HG02798 (cell line): ENCODE measurements at regions not wholly inside any gene's neighbourhood (a gene's known extent, or its start where the extent isn't known, plus 50 kb on each side); places are given as distances from the start of the nearest gene placed in this dataset.

ENCODE experiments used
- ATAC-seq: cut with Tn5 transposase; IDR thresholded peaks from one replicate; pipeline ENCODE4 v1.9.1; 2021; ENCODE audit warnings: mild to moderate bottlenecking; ENCODE audit not compliant: unreplicated experiment, poor library complexity

- no peak for ATAC-seq
Measured at GRCh38 chr7:91512958-91513357, 248.7 kb downstream of the FZD1 start.

- no peak for ATAC-seq
Measured at GRCh38 chr7:91514591-91514990, 250.4 kb downstream of the FZD1 start.

GRCh38 chr7:91515961-91516360, 251.7 kb downstream of the FZD1 start:
- ATAC-seq: no peak

DNA sequence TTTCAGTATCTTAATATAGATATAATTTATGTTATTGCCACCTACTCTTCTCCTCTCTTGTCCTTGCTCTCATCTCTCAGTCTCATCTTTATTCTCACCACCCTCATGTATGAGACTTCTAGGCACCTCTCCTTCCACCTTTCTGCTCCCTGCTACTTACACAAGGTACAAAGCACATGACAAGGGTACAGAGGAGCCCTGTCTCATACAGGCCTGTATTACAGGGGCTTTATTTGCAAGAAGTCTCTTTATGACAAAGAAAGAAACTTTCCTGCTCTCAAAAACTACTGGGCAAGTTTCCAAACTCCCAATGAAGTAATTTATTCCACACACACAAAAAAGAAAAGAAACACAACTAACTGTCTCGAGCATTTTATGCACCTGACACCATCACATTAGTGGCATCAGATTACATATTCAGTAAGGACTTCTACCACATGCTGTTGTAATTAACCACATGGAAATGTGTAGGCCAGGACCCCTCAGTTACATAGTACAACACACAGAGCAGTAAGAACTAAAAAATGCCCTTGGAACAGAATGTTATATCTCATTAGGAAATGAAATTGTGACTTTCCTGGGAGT, 253.1 kb downstream of the FZD1 start:
- no peak for ATAC-seq

DNA sequence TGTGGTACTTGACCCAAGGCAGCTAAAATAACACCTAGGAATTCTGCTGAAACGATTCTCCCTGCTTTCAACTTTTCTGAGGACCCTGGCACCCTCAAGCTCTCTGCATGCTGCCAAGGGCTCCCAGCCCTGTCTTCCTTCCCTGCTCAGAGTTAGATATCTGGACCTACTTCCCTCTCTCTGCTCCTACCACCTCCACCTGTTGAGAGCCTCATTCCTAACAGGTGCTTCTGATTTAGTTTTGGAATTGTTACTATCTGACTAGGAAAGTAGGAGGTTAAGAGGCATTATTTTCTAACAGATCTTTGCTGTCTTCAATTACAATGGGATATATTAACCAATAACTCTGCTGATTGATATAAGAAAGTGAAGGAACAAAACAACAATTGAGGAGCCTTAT, 253.8 kb downstream of the FZD1 start:
- no peak for ATAC-seq

DNA sequence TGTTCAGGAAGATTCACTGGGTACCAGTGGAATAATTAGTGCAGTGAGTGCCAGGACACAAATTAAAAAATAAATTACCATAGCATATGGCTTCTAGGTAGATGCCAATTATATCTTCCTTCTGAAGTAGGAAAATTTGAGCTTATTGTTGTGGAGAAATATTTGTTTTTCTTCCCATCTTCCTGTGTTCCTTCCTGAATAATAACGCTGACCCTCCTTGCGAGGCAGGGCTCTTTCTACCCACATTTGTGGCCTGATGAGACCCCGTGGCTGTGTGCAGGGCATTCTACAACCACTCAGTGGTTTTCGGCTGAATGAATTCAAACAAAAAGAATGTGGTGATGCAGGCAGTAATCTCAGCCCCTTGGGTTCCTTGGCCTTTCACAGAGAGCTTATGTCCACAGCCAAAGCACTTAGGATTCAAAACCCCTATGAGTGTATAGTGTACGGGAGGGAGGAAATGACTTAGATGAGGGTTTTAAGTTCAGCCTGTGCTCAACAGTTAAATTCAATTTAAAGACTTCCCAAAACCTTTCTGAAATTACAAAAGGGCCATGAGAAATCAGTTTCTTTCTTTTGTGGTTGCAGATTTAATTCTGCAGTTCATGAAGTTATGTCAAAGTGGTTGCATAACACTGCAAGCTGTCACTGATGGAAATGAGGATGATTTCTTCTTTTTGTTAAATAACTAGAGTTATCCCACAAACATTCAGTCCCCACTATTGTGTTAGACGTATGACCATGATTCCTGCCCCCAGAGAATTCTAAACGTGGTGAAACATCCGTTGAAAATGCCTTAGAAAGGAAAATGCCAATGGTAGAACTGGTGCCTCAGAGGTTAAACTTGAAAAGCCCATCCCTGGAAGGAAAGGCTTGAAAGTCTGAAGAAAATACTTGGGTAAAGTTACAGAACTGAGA, 255.3 kb downstream of the FZD1 start:
- ATAC-seq: no peak

GRCh38 chr7:91520645-91521044, 256.4 kb downstream of the FZD1 start:
- no peak for ATAC-seq

- no peak for ATAC-seq
Measured at GRCh38 chr7:91526404-91526803, 262.2 kb downstream of the FZD1 start.

GRCh38 chr7:91527460-91527859, 263.2 kb downstream of the FZD1 start:
- ATAC-seq: no peak

- no peak for ATAC-seq
Measured at GRCh38 chr7:91533996-91534395, 269.8 kb downstream of the FZD1 start.

DNA sequence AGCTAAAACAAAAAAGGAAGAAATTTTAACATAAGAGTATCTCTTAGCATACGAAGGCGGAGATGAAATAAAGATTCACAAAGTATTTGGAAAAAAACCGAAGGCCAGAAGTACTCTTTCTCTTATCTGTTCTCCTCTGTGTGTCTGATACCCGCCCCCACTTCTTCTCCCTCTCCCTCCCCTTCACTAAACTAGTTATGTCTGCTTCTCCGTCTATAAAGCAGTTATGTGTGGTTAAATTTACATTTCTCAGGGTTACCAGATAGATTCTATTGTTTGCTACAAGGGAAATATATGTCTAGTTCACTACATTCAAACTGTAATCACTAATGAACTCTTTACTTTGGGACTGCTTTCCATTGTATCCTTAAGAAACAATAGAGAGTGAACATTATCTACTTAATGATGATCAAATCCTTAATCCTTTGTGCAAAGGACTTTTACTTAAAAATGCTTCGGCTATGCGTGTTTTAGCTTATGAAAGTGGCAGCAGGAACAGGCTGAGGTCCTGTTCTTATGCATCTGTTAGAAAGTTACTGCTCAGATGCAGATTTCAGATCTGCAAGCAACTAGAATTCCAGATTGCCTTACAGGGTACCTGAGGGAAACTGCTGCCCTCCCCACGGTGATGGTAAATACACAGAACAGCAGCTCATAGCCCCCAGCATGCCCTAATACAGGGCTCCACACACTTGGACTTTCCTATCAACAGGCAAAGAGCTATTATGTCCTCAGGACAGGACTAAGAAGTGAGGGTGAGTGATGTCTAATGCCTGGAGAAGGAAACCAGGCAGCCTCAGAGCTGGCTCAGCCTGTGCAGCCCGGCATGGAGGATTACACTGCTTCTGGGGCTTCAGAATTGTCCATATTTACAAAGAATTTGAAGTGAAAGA, 273.3 kb downstream of the FZD1 start:
- no peak for ATAC-seq

DNA sequence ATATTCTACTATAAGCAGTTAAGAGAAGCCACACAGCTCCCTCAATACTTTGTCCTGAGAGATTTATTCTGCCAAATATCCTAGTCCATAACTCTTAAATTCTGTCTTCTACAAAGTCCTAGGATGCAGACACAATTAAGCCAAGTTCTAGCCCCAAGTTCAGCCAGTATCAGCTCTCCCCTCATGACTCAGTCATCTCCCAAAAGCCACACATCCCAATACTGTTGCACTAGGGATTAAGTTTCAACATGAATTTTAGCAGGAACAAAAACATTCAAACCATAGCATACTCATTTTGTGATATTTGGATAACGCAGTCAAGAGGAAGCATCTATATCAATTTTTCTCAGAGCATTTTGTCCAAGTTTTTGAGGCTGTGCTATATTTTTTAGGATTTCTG, 277.4 kb downstream of the FZD1 start:
- ATAC-seq: no peak

GRCh38 chr7:91543646-91544045, 279.4 kb downstream of the FZD1 start:
- ATAC-seq: no peak

- ATAC-seq: no peak
Measured at GRCh38 chr7:91549878-91550277, 285.6 kb downstream of the FZD1 start.

DNA sequence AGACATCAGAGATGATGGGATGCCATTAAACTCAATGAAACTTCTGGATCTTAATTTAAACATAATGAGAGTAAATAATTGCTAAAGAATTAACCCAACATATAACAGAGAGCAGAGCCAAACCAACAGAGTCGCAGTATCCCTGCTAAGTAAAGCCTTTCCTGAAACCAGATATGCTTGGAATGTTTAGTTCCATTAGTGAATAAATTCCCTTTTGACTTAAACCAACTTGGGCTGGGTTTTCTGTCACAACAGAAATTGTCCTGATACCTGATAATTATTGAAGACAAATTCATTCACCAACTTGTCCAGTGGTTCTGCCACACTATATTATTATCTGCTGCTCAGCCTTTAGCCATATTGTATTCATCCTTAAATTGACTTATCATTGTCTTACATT, 286.7 kb downstream of the FZD1 start:
- no peak for ATAC-seq

DNA sequence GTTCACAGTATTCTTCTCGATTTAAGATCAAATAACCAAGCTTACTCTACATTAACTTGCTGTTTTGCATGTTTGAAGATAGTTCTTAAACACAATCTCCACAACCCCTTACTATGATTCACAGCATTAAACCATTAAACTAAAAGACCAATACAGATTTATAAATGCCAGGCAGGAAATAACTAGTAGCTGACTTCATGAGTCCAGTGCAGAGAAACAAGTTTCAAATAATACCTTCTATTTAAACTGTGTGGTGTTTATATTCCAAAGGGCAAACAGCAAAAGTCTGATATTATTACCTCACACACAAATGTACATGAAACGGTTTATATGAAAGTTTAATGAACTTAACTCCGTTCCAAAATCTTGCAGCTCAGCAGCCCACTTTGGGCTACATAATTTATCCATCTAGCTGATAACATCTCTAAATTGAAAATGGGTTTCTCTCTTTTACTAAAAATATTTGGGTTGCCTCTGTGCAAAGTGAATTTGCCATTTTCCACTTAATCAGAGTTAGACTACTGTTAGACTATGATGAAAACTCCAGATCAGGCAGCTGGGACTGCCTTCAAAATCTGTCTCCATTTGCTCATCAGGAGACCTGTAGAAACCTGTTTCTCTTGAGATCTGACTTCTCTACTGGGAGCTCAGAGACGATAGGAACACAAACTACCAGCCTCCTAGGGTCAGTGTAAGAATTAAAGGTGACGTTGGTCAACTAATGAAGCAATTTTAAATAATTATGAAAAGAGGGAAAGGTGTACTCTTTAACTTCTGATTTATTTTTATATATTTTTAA, 287.3 kb downstream of the FZD1 start:
- no peak for ATAC-seq

GRCh38 chr7:91553410-91553895, 289.2 kb downstream of the FZD1 start:
- no peak for ATAC-seq

- no peak for ATAC-seq
Measured at GRCh38 chr7:91554883-91555282, 290.6 kb downstream of the FZD1 start.

- no peak for ATAC-seq
Measured at GRCh38 chr7:91556239-91556638, 292.0 kb downstream of the FZD1 start.
